Panc1 (cell line): ENCODE measurements at regions not wholly inside any gene's neighbourhood (a gene's known extent, or its start where the extent isn't known, plus 50 kb on each side); places are given as distances from the start of the nearest gene placed in this dataset.

Source experiments
- ATAC-seq: fragments of 200-7000 bp; cut with Tn5 transposase; 2 replicates; pipeline ENCODE4 v1.9.1; 2020; ENCODE audit warnings: mild to moderate bottlenecking, moderate library complexity
- BruUV-seq: library from RNA; stranded (reverse); fragments of 400-500 nt; replicated peaks from 2 replicates; lab custom pipeline; 2021; lab: Mats Ljungman, UMichigan
- CTCF ChIA-PET: fragments of 300-600 bp; sonication (Branson Sonifier 250); formaldehyde crosslinking; loops from one replicate; lab custom pipeline; 2022; ENCODE audit warnings: antibody characterized with exemption; lab: Charles Lee
- POLR2A ChIA-PET: fragments of 300-600 bp; sonication (Branson Sonifier 250); formaldehyde crosslinking; loops from one replicate; lab custom pipeline; 2022; ENCODE audit warnings: antibody characterized with exemption; lab: Charles Lee
- DNase-seq: peaks from one replicate; pipeline ENCODE4 v3.0.0-alpha.2; 2010; ENCODE audit warnings: low read depth, low spot score
- H3K27ac ChIP-seq: 2 replicates; pipeline ENCODE4 v1.5.1; 2011; ENCODE audit warnings: mild to moderate bottlenecking, low read length, inconsistent platforms
- H3K27me3 ChIP-seq: fragments of 200-500 bp; sonication (Bioruptor generic); 2 replicates; pipeline ENCODE4 v1.6.0; 2014; ENCODE audit warnings: low read length, inconsistent platforms; ENCODE audit not compliant: control insufficient read depth, insufficient read depth
- H3K36me3 ChIP-seq: fragments of 200-500 bp; sonication (Bioruptor generic); 2 replicates; pipeline ENCODE4 v1.5.1; 2014; ENCODE audit warnings: inconsistent platforms, mild to moderate bottlenecking, low read length, moderate library complexity; ENCODE audit not compliant: control insufficient read depth, insufficient read depth
- H3K4me1 ChIP-seq: 2 replicates; pipeline ENCODE4 v1.5.1; 2011; ENCODE audit warnings: inconsistent platforms, mild to moderate bottlenecking, low read length, moderate library complexity; ENCODE audit not compliant: control insufficient read depth, insufficient read depth
- H3K4me3 ChIP-seq, 2 experiments: 2 replicates each; pipeline ENCODE4 v1.5.1; 2011 to 2012; ENCODE audit warnings: low read depth in 2 of 2, low read length in 2 of 2, mild to moderate bottlenecking in 2 of 2, inconsistent platforms in 1 of 2, moderate library complexity in 1 of 2
- H3K9me3 ChIP-seq: fragments of 200-500 bp; sonication (Bioruptor generic); 2 replicates; pipeline ENCODE4 v1.5.1; 2014; ENCODE audit warnings: low read depth, mild to moderate bottlenecking, inconsistent platforms, low read length, moderate library complexity; ENCODE audit not compliant: control insufficient read depth, insufficient read depth
- POLR2AphosphoS5 ChIP-seq: IDR thresholded peaks from 2 replicates; pipeline ENCODE4 v1.6.1; 2012; ENCODE audit warnings: mild to moderate bottlenecking, low read depth, low read length, moderate library complexity
- SIN3A ChIP-seq: IDR thresholded peaks from 2 replicates; pipeline ENCODE4 v1.6.1; 2012; ENCODE audit warnings: low read depth, mild to moderate bottlenecking, low read length, moderate library complexity, borderline replicate concordance; ENCODE audit not compliant: insufficient read depth
- TCF7L2 ChIP-seq: IDR thresholded peaks from 2 replicates; pipeline ENCODE4 v1.6.1; 2011; ENCODE audit warnings: mild to moderate bottlenecking, low read depth, low read length, inconsistent platforms
- in situ Hi-C: cut with HindIII; loops from 2 replicates; pipeline ENCODE4 v1.10.0; 2016; ENCODE audit warnings: low sequenced_read_pairs, low pct_unique_long_range_greater_than_20kb
- intact Hi-C: fragments of 100-400 bp; cut with micrococcal nuclease; formaldehyde crosslinking; loops from one replicate; pipeline ENCODE4 v1.10.0; 2022; ENCODE audit not compliant: unreplicated experiment
- TF ChIP-seq, protein P1 (sequence below), 2 experiments: IDR thresholded peaks; 2 replicates each; pipeline ENCODE4 v1.6.1; 2011 to 2012; ENCODE audit warnings: low read depth in 2 of 2, control low read depth in 1 of 2, low read length in 1 of 2, mild to moderate bottlenecking in 1 of 2, moderate library complexity in 1 of 2; ENCODE audit not compliant: insufficient read depth in 1 of 2
- TF ChIP-seq, protein P2 (sequence below): fragments of 450-650 bp; IDR thresholded peaks from 2 replicates; pipeline ENCODE4 v1.5.1; 2017; ENCODE audit warnings: mild to moderate bottlenecking

DNA sequence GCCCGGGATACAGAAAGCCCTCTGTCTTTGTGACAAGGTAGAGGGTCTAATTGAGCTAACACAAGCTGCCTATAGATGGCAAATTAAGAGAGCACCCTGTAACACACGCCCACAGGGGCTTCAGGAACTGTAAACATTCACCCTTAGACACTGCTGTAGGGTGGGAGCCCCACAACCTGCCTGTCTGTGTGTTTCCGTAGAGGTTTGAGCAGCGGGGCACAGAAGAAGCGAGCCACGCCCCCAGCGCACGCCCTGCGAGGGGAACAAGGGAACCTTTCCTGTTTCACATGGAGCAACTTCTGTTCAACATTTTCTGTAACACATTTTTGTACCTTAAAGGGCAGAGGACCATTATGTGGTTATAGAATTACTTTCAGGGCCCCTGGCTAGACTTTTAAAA is 231.7 kb upstream of the EXOC2 start:
- Histone ChIP-seq H3K27me3 (peaks cover 4% of the 10 kb centered on the region), H3K36me3 (no peaks in the 10 kb centered on the region), H3K27ac (no peak overlapping the region), H3K4me1 (no peaks in the 10 kb centered on the region), H3K4me3 (no peak overlapping the region), H3K9me3 (no peaks in the 10 kb centered on the region; the same call in 1 of the 2 replicates)
- TF ChIP-seq, protein P1, sequence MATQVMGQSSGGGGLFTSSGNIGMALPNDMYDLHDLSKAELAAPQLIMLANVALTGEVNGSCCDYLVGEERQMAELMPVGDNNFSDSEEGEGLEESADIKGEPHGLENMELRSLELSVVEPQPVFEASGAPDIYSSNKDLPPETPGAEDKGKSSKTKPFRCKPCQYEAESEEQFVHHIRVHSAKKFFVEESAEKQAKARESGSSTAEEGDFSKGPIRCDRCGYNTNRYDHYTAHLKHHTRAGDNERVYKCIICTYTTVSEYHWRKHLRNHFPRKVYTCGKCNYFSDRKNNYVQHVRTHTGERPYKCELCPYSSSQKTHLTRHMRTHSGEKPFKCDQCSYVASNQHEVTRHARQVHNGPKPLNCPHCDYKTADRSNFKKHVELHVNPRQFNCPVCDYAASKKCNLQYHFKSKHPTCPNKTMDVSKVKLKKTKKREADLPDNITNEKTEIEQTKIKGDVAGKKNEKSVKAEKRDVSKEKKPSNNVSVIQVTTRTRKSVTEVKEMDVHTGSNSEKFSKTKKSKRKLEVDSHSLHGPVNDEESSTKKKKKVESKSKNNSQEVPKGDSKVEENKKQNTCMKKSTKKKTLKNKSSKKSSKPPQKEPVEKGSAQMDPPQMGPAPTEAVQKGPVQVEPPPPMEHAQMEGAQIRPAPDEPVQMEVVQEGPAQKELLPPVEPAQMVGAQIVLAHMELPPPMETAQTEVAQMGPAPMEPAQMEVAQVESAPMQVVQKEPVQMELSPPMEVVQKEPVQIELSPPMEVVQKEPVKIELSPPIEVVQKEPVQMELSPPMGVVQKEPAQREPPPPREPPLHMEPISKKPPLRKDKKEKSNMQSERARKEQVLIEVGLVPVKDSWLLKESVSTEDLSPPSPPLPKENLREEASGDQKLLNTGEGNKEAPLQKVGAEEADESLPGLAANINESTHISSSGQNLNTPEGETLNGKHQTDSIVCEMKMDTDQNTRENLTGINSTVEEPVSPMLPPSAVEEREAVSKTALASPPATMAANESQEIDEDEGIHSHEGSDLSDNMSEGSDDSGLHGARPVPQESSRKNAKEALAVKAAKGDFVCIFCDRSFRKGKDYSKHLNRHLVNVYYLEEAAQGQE (IDR thresholded peaks at IDR 0.05; ENCODE audit: insufficient read depth in 1 of 2, low read depth in 2 of 2, low read length in 1 of 2) = no peak
- TF ChIP-seq TCF7L2 = no peak
- no peak for TF ChIP-seq POLR2AphosphoS5
- TF ChIP-seq, protein P2, sequence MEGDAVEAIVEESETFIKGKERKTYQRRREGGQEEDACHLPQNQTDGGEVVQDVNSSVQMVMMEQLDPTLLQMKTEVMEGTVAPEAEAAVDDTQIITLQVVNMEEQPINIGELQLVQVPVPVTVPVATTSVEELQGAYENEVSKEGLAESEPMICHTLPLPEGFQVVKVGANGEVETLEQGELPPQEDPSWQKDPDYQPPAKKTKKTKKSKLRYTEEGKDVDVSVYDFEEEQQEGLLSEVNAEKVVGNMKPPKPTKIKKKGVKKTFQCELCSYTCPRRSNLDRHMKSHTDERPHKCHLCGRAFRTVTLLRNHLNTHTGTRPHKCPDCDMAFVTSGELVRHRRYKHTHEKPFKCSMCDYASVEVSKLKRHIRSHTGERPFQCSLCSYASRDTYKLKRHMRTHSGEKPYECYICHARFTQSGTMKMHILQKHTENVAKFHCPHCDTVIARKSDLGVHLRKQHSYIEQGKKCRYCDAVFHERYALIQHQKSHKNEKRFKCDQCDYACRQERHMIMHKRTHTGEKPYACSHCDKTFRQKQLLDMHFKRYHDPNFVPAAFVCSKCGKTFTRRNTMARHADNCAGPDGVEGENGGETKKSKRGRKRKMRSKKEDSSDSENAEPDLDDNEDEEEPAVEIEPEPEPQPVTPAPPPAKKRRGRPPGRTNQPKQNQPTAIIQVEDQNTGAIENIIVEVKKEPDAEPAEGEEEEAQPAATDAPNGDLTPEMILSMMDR = no peak
- TF ChIP-seq SIN3A = no peak
- POLR2A ChIA-PET = interaction anchor here (0.6 kb wide), 1 partner anchor 334 kb away, joined by 3 read pairs; no protein-coding TSS in a partner anchor
- DNase-seq (no peak), ATAC-seq (no peak)
- CTCF ChIA-PET = no interaction called here
- intact Hi-C loops = no loop called here
- in situ Hi-C loops = no loop called here
- no TSS peak for BruUV-seq

DNA sequence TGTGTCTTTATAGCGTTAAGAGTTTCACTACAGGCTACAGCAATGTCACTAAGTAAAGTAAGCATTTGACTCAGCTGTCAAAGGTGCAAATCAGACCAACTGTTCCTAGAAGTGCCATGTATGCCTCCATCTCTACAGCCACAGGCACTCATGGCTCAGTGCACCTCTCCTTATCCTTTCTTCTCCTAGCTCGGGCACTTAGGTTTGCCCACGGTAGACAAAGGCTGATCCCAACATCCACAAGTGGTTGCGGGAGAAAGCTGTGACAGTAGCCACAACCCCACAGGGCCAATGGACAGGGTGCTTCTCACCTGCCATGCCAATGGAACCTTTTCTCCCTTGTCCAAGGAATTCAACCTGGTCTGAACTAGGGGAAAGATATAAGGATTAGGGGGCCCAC is 228.5 kb upstream of the EXOC2 start:
- H3K4me1 ChIP-seq = no peaks in the 10 kb centered on the region
- no peaks in the 10 kb centered on the region for H3K36me3 ChIP-seq
- in situ Hi-C loops = no loop called here
- DNase-seq = no peak
- no peak for TF ChIP-seq TCF7L2
- TF ChIP-seq, protein P2 = no peak
- TF ChIP-seq, protein P1 (IDR thresholded peaks at IDR 0.05; ENCODE audit: insufficient read depth in 1 of 2, low read depth in 2 of 2, low read length in 1 of 2) = no peak
- TF ChIP-seq POLR2AphosphoS5 = no peak
- TF ChIP-seq SIN3A = no peak
- no peak for ATAC-seq
- POLR2A ChIA-PET = no interaction called here
- intact Hi-C loops = no loop called here
- H3K27me3 ChIP-seq = peaks cover 2% of the 10 kb centered on the region
- no TSS peak for BruUV-seq
- no peak overlapping the region for H3K4me3 ChIP-seq
- H3K9me3 ChIP-seq = peaks cover 3% of the 10 kb centered on the region; the same call in 1 of the 2 replicates
- CTCF ChIA-PET = no interaction called here
- no peak overlapping the region for H3K27ac ChIP-seq
